ENCODE measurements at regions not wholly inside any gene's neighbourhood (a gene's known extent, or its start where the extent isn't known, plus 50 kb on each side); places are given as distances from the start of the nearest gene placed in this dataset.

- TF ChIP-seq CTCF (IDR thresholded peaks at IDR 0.05; ENCODE audit: low read depth, low read length, missing control alignments) = no peak
- in situ Hi-C loops (cut with HindIII; ENCODE audit: low pct_ligation_motif_present, low sequenced_read_pairs) = no loop called here
- Histone ChIP-seq H3K27ac (no peak overlapping the region), H3K36me3 (replicated peaks) (no peaks in the 10 kb centered on the region), H3K4me3 (ENCODE audit: low read depth, low read length) (no peak overlapping the region), H3K27me3 (replicated peaks) (no peaks in the 10 kb centered on the region)
- no peak for DNase-seq
Observed at GRCh38 chr11:104329078-104329665, 165.2 kb upstream of the PDGFD start.

- no peak overlapping the region for H3K27ac ChIP-seq
Observed at GRCh38 chr11:104328512-104328907, 164.6 kb upstream of the PDGFD start.

GRCh38 chr11:104327861-104328511 lies 164.0 kb upstream of the PDGFD start:
- Histone ChIP-seq H3K4me3 (ENCODE audit: low read depth, low read length) (no peak overlapping the region), H3K36me3 (replicated peaks) (no peaks in the 10 kb centered on the region), H3K27ac (no peak overlapping the region), H3K27me3 (replicated peaks) (no peaks in the 10 kb centered on the region)
- no peak for TF ChIP-seq CTCF (IDR thresholded peaks at IDR 0.05; ENCODE audit: low read depth, low read length, missing control alignments)
- in situ Hi-C loops (cut with HindIII; ENCODE audit: low pct_ligation_motif_present, low sequenced_read_pairs) = no loop called here
- no peak for DNase-seq

More at GRCh38 chr11:104328512-104328907, 164.6 kb upstream of the PDGFD start:
- TF ChIP-seq CTCF (IDR thresholded peaks at IDR 0.05; ENCODE audit: low read depth, low read length, missing control alignments) = no peak
- Histone ChIP-seq H3K36me3 (replicated peaks) (no peaks in the 10 kb centered on the region), H3K27me3 (replicated peaks) (no peaks in the 10 kb centered on the region), H3K4me3 (ENCODE audit: low read depth, low read length) (no peak overlapping the region)
- in situ Hi-C loops (cut with HindIII; ENCODE audit: low pct_ligation_motif_present, low sequenced_read_pairs) = no loop called here
- DNase-seq = no peak

GRCh38 chr11:104325093-104325492 lies 161.1 kb upstream of the PDGFD start:
- DNase-seq = no peak
- in situ Hi-C loops (cut with HindIII; ENCODE audit: low pct_ligation_motif_present, low sequenced_read_pairs) = no loop called here
- no peak for TF ChIP-seq CTCF (IDR thresholded peaks at IDR 0.05; ENCODE audit: low read depth, low read length, missing control alignments)

GRCh38 chr11:104324276-104324675 lies 160.3 kb upstream of the PDGFD start:
- in situ Hi-C loops (cut with HindIII; ENCODE audit: low pct_ligation_motif_present, low sequenced_read_pairs) = no loop called here
- H3K4me3 ChIP-seq (ENCODE audit: low read depth, low read length) = no peak overlapping the region
- no peak overlapping the region for H3K27ac ChIP-seq
- TF ChIP-seq CTCF (IDR thresholded peaks at IDR 0.05; ENCODE audit: low read depth, low read length, missing control alignments) = no peak
- no peaks in the 10 kb centered on the region for H3K27me3 ChIP-seq (replicated peaks)
- DNase-seq = no peak
- no peaks in the 10 kb centered on the region for H3K36me3 ChIP-seq (replicated peaks)

More at GRCh38 chr11:104325093-104325492, 161.1 kb upstream of the PDGFD start:
- Histone ChIP-seq H3K4me3 (ENCODE audit: low read depth, low read length) (no peak overlapping the region), H3K27ac (no peak overlapping the region), H3K36me3 (replicated peaks) (no peaks in the 10 kb centered on the region), H3K27me3 (replicated peaks) (no peaks in the 10 kb centered on the region)
